NT2/D1 (cell line): ENCODE measurements at regions not wholly inside any gene's neighbourhood (a gene's known extent, or its start where the extent isn't known, plus 50 kb on each side); places are given as distances from the start of the nearest gene placed in this dataset.

ENCODE experiments used
- DNase-seq: peaks from one replicate; pipeline ENCODE4 v3.0.0-alpha.2; 2011; ENCODE audit warnings: low read depth, low spot score
- H3K27me3 ChIP-seq: 2 replicates; pipeline ENCODE4 v1.6.0; 2011; ENCODE audit warnings: mild to moderate bottlenecking; ENCODE audit not compliant: insufficient read length, insufficient read depth
- H3K36me3 ChIP-seq: 2 replicates; pipeline ENCODE4 v1.6.1; 2011; ENCODE audit warnings: mild to moderate bottlenecking, low read length, mixed read lengths; ENCODE audit not compliant: insufficient read depth, insufficient read length
- H3K4me1 ChIP-seq: 2 replicates; pipeline ENCODE4 v1.5.1; 2011; ENCODE audit not compliant: insufficient read depth, insufficient read length
- H3K4me3 ChIP-seq: 2 replicates; pipeline ENCODE4 v1.5.1; 2011; ENCODE audit warnings: low read depth; ENCODE audit not compliant: insufficient read length
- H3K9ac ChIP-seq: 2 replicates; pipeline ENCODE4 v1.6.0; 2011; ENCODE audit warnings: low read depth; ENCODE audit not compliant: insufficient read length
- H3K9me3 ChIP-seq: 2 replicates; pipeline ENCODE4 v1.5.1; 2011; ENCODE audit warnings: mild to moderate bottlenecking, low read length; ENCODE audit not compliant: insufficient read depth
- SUZ12 ChIP-seq: IDR thresholded peaks from 2 replicates; pipeline ENCODE4 v1.6.1; 2011; ENCODE audit not compliant: insufficient read length, insufficient read depth; ENCODE audit errors: extremely low read depth
- YY1 ChIP-seq: IDR thresholded peaks from 2 replicates; pipeline ENCODE4 v1.6.1; 2011; ENCODE audit not compliant: insufficient read length, insufficient read depth
- ZNF274 ChIP-seq: IDR thresholded peaks from 2 replicates; pipeline ENCODE4 v1.6.1; 2011; ENCODE audit warnings: mild to moderate bottlenecking, low read depth, low read length

DNA sequence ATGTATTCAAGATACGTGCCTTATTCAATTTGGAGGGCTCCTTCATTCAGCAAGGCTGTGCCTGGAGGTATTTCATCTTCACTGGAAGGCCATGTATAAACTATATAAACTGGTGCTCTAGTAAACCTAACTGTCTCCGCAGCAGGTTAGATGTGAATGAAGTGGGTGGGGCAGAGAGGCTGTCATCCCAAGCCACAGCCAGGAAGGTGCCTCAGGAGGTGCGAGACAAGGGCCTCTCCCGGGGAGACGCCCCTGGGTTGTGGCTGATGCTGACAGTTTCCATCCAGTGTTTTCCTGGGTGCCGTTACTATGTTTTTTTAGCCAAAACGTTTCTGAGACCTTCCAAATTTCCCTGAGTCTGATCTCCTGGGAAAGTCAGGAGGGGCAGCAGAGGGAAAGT lies 221.5 kb upstream of the RPL34 start:
- Histone ChIP-seq H3K9me3 (no peaks in the 10 kb centered on the region), H3K27me3 (no peaks in the 10 kb centered on the region), H3K4me1 (peaks cover 9% of the 10 kb centered on the region), H3K36me3 (no peaks in the 10 kb centered on the region), H3K4me3 (no peak overlapping the region), H3K9ac (no peak overlapping the region)
- no peak for TF ChIP-seq SUZ12
- TF ChIP-seq ZNF274, result no peak
- no peak for TF ChIP-seq YY1
- DNase-seq, result no peak

GRCh38 chr4:108398316-108398715 lies 222.1 kb upstream of the RPL34 start:
- TF ChIP-seq SUZ12, result no peak
- TF ChIP-seq YY1, result no peak
- Histone ChIP-seq H3K27me3 (no peaks in the 10 kb centered on the region), H3K4me1 (peaks cover 9% of the 10 kb centered on the region), H3K4me3 (no peak overlapping the region), H3K9ac (no peak overlapping the region), H3K36me3 (no peaks in the 10 kb centered on the region), H3K9me3 (no peaks in the 10 kb centered on the region)
- no peak for DNase-seq

- DNase-seq, result no peak
- no peaks in the 10 kb centered on the region for H3K36me3 ChIP-seq
- no peak for TF ChIP-seq YY1
- TF ChIP-seq ZNF274, result no peak
- no peak for TF ChIP-seq SUZ12
- H3K9ac ChIP-seq, result no peak overlapping the region
- H3K4me1 ChIP-seq, result peaks cover 9% of the 10 kb centered on the region
- no peaks in the 10 kb centered on the region for H3K9me3 ChIP-seq
- H3K4me3 ChIP-seq, result no peak overlapping the region
- no peaks in the 10 kb centered on the region for H3K27me3 ChIP-seq
Measured at GRCh38 chr4:108397850-108398249, 222.5 kb upstream of the RPL34 start.

DNA sequence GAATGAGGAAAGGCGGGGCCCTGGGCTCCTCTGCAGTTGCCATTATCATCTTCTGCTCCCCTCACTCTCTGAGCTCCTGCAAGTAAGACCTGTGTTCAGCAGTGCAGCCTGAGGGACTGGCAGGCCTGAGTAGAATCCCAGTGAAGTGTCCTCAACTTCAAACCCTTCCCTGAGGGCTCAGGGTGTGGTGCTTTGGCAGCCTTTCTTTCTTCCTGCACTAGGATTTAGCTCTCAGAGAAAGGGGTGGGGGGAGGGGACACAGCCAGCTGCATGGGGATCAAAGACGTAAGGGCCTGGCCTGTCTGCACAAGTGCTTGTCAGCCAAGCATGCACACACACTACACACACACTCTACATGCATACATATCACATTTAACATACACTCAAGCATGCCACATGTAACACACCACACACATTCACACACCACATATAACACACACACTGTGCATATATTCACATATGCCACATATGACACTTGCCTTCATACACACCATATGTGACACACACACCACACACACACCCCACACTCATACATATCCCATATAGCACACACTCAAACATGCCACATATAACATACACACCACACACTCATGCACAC lies 223.4 kb upstream of the RPL34 start:
- H3K4me1 ChIP-seq, result peaks cover 9% of the 10 kb centered on the region
- H3K4me3 ChIP-seq, result no peak overlapping the region
- no peaks in the 10 kb centered on the region for H3K27me3 ChIP-seq
- no peaks in the 10 kb centered on the region for H3K36me3 ChIP-seq
- H3K9me3 ChIP-seq, result no peaks in the 10 kb centered on the region
- DNase-seq, result peak; percentile 3
- no peak overlapping the region for H3K9ac ChIP-seq
- no peak for TF ChIP-seq YY1
- TF ChIP-seq ZNF274, result no peak
- TF ChIP-seq SUZ12, result no peak

- H3K27me3 ChIP-seq, result no peaks in the 10 kb centered on the region
- no peak overlapping the region for H3K4me3 ChIP-seq
- no peak for TF ChIP-seq SUZ12
- no peak for TF ChIP-seq ZNF274
- TF ChIP-seq YY1, result no peak
- H3K9me3 ChIP-seq, result no peaks in the 10 kb centered on the region
- DNase-seq, result no peak
- H3K36me3 ChIP-seq, result no peaks in the 10 kb centered on the region
- no peak overlapping the region for H3K9ac ChIP-seq
- H3K4me1 ChIP-seq, result peaks cover 9% of the 10 kb centered on the region
Measured at GRCh38 chr4:108395786-108396185, 224.6 kb upstream of the RPL34 start.

GRCh38 chr4:108393890-108394472 lies 225.2 kb upstream of the LEF1 start:
- DNase-seq, result no peak
- H3K4me1 ChIP-seq, result peaks cover 9% of the 10 kb centered on the region
- no peak overlapping the region for H3K4me3 ChIP-seq
- no peak for TF ChIP-seq SUZ12
- TF ChIP-seq ZNF274, result no peak
- TF ChIP-seq YY1, result no peak
- H3K9me3 ChIP-seq, result no peaks in the 10 kb centered on the region
- H3K36me3 ChIP-seq, result no peaks in the 10 kb centered on the region
- no peaks in the 10 kb centered on the region for H3K27me3 ChIP-seq
- no peak overlapping the region for H3K9ac ChIP-seq

- Histone ChIP-seq H3K4me3 (no peak overlapping the region), H3K36me3 (no peaks in the 10 kb centered on the region), H3K9ac (no peak overlapping the region), H3K4me1 (peaks cover 3% of the 10 kb centered on the region), H3K27me3 (no peaks in the 10 kb centered on the region), H3K9me3 (no peaks in the 10 kb centered on the region)
- TF ChIP-seq YY1 (no peak), SUZ12 (no peak)
- no peak for DNase-seq
Measured at GRCh38 chr4:108391701-108392455, 223.1 kb upstream of the LEF1 start.

DNA sequence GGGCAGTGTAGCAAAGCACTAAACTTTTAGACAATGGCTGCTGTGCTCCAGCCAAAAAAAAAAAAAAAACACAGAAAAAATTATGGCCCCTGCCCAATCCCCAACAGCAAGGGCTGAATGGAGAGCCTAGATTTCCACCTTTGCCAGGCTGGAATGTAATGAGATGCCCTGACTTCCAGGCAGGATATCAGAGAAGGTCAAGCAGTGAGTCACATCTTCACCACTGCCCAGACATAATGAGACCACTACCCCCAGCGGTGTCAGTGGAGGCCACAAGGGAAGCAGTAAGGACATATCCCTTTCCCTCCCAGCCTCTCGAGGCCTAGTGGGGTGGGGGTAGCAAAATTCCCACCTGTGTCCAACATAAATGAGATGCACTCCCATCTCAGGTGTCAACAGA lies 216.3 kb upstream of the LEF1 start:
- H3K4me3 ChIP-seq, result no peak overlapping the region
- no peaks in the 10 kb centered on the region for H3K4me1 ChIP-seq
- no peak overlapping the region for H3K9ac ChIP-seq
- no peak for DNase-seq
- no peaks in the 10 kb centered on the region for H3K27me3 ChIP-seq
- no peaks in the 10 kb centered on the region for H3K36me3 ChIP-seq
- no peaks in the 10 kb centered on the region for H3K9me3 ChIP-seq
- TF ChIP-seq ZNF274 (no peak), SUZ12 (no peak), YY1 (no peak)
